ENCODE measurements at regions not wholly inside any gene's neighbourhood (a gene's known extent, or its start where the extent isn't known, plus 50 kb on each side); places are given as distances from the start of the nearest gene placed in this dataset.

- TF ChIP-seq CTCF (IDR thresholded peaks at IDR 0.05) (no peak), POLR2A (IDR thresholded peaks at IDR 0.05) (no peak)
Observed at GRCh38 chr6:84280639-84281038, 53.2 kb upstream of the CEP162 start.
